ENCODE measurements at regions not wholly inside any gene's neighbourhood (a gene's known extent, or its start where the extent isn't known, plus 50 kb on each side); places are given as distances from the start of the nearest gene placed in this dataset.
A peak's percentile ranks its signal among the peaks of the same experiment; 100 is the strongest.
"Not testable (repeated sequence)": the region's sequence is repeated elsewhere in the genome, so short reads cannot be mapped to it uniquely, and the experiment has no call there.

DNA sequence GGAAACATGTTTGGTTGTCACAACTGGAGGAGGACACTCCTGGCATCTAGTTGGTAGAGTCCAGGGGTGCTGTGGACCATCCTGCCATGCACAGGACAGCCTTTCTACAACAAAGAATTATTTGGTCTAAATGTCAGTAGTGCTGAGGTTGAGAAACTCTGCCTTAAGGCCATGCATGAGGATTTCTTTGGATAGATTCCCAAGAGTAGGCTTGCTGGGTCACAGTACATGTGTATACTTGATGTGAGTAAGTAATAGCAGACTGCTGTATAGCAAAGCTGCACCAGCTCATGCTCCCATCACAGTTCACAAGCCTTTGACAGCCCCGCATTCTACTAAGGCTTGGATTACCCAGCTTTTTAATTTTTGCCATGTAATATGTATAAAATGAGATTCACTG lies 151.3 kb downstream of the MFSD1 start:
- TF ChIP-seq, protein P1, sequence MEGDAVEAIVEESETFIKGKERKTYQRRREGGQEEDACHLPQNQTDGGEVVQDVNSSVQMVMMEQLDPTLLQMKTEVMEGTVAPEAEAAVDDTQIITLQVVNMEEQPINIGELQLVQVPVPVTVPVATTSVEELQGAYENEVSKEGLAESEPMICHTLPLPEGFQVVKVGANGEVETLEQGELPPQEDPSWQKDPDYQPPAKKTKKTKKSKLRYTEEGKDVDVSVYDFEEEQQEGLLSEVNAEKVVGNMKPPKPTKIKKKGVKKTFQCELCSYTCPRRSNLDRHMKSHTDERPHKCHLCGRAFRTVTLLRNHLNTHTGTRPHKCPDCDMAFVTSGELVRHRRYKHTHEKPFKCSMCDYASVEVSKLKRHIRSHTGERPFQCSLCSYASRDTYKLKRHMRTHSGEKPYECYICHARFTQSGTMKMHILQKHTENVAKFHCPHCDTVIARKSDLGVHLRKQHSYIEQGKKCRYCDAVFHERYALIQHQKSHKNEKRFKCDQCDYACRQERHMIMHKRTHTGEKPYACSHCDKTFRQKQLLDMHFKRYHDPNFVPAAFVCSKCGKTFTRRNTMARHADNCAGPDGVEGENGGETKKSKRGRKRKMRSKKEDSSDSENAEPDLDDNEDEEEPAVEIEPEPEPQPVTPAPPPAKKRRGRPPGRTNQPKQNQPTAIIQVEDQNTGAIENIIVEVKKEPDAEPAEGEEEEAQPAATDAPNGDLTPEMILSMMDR (IDR thresholded peaks at IDR 0.05) = no peak
- H3K27ac ChIP-seq = no peak overlapping the region
- intact Hi-C loops (cut with DNase I) = no loop called here
- no peaks in the 10 kb centered on the region for H3K27me3 ChIP-seq
- H3K4me3 ChIP-seq = no peak overlapping the region
- peaks cover 0 to 2% (median 0%) of the 10 kb centered on the region in 11 donors for H3K9me3 ChIP-seq
- no peaks in the 10 kb centered on the region for H3K36me3 ChIP-seq
- DNase-seq (no peak), ATAC-seq (no peak)
- 93 to 94% methylated on average over 1 of the region's 1 CpG for WGBS, 2 donors
- no peaks in the 10 kb centered on the region for H3K4me1 ChIP-seq

DNA sequence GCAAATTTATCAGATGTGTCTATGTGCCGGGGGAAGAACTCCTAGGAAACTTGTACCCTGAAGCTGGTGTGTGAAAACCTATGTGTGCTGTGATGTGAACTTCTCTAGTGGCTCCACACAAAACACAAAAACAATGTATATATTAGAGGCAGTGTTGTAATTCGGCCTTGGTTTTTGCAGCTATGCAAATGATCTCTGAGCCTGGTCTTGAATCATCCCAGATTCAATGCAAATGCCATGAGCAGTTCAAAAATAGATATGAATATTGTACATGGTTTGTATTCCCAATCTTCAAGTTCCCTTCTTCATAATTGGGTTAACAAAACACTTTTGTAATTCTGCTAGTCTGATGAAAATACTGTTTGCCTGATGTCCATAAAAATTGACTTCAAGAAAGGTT lies 152.6 kb downstream of the MFSD1 start:
- intact Hi-C loops (cut with DNase I) = no loop called here
- DNase-seq = no peak
- TF ChIP-seq, protein P1 (IDR thresholded peaks at IDR 0.05) = no peak
- H3K36me3 ChIP-seq = no peaks in the 10 kb centered on the region
- no peak for ATAC-seq
- no peak overlapping the region for H3K4me3 ChIP-seq
- H3K4me1 ChIP-seq = no peaks in the 10 kb centered on the region
- 65 to 71% methylated on average over 2 of the region's 2 CpGs for WGBS, 2 donors
- peaks cover 0 to 2% (median 0%) of the 10 kb centered on the region in 11 donors for H3K9me3 ChIP-seq
- H3K27me3 ChIP-seq = no peaks in the 10 kb centered on the region
- H3K27ac ChIP-seq = no peak overlapping the region

DNA sequence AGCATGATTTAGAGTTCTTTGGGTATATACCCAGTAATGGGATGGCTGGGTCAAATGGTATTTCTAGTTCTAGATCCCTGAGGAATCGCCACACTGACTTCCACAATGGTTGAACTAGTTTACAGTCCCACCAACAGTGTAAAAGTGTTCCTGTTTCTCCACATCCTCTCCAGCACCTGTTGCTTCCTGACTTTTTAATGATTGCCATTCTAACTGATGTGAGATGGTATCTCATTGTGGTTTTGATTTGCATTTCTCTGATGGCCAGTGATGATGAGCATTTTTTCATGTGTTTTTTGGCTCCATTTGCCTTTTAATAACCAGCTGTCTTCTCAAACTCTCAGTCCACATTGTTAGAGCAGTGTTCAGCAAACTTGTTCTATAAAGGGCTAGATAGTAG lies 155.9 kb downstream of the MFSD1 start:
- intact Hi-C loops (cut with DNase I); DNase-seq; H3K4me3 ChIP-seq; ATAC-seq; H3K27ac ChIP-seq; H3K36me3 ChIP-seq; H3K27me3 ChIP-seq; H3K9me3 ChIP-seq; H3K4me1 ChIP-seq: not testable (repeated sequence)
- no CpG with 5 or more reads among the region's 1 CpG for WGBS, 2 donors

DNA sequence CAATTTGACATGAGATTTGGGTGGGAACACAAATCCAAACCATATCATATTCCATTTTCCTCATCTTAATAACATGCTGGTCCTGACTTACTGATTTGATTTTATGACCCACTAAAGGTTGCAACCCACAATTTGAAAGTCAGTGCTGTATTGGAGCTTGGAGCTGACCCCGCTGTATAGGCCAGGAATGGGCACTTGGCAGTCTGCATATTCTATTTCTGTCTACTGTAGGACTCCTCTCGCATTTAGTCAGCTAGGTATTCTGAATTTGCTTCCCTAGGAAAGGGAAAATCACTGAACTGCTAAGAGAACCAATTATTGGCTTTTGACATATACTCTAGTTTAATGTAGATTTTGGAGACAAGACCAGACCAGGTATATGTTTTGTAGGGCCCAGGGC lies 157.0 kb downstream of the MFSD1 start:
- Histone ChIP-seq H3K4me3 (no peak overlapping the region), H3K27ac (no peak overlapping the region), H3K4me1 (no peaks in the 10 kb centered on the region), H3K9me3 (peaks cover 0 to 2% (median 0%) of the 10 kb centered on the region in 11 donors), H3K36me3 (no peaks in the 10 kb centered on the region), H3K27me3 (no peaks in the 10 kb centered on the region)
- ATAC-seq (peak in 2 of 8 donors; percentile 54 to 70), DNase-seq (no peak)
- intact Hi-C loops (cut with DNase I) = no loop called here
- WGBS, 2 donors = 64 to 70% methylated on average over 2 of the region's 2 CpGs
- TF ChIP-seq, protein P1 (IDR thresholded peaks at IDR 0.05) = no peak

DNA sequence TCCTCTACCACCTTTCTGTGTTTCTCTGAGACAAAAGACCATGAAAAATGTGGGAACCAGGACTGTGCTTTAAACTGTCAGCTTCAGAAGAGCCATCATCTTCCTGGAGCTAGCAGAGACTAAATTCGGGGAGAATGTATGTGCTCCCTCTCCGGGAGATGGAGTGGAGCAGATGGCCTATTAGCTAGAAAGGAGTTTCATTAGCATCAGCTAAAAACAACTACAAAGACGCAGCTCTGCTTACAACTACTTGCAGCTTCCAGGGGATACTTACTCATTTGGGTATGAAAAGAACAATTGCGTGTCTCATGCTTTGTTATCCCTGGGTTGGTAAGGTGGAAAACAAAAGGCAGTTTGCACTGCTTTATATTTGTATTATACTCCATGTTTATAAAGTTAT lies 159.6 kb downstream of the MFSD1 start:
- H3K4me3 ChIP-seq = no peak overlapping the region
- no peaks in the 10 kb centered on the region for H3K27me3 ChIP-seq
- no peak overlapping the region for H3K27ac ChIP-seq
- H3K9me3 ChIP-seq = peaks cover 0 to 2% (median 0%) of the 10 kb centered on the region in 11 donors
- 51 to 72% methylated on average over 4 of the region's 4 CpGs for WGBS, 2 donors
- H3K4me1 ChIP-seq = no peaks in the 10 kb centered on the region
- H3K36me3 ChIP-seq = no peaks in the 10 kb centered on the region
- no peak for DNase-seq
- TF ChIP-seq, protein P1 (IDR thresholded peaks at IDR 0.05) = no peak
- no peak for ATAC-seq
- intact Hi-C loops (cut with DNase I) = no loop called here
